H1 (cell line): ENCODE measurements at regions not wholly inside any gene's neighbourhood (a gene's known extent, or its start where the extent isn't known, plus 50 kb on each side); places are given as distances from the start of the nearest gene placed in this dataset.

Experiments
- BRCA1 ChIP-seq: IDR thresholded peaks from 2 replicates; pipeline ENCODE4 v1.6.1; 2012; ENCODE audit warnings: low read depth, low read length, improper control_type of control experiment
- EP300 ChIP-seq, 2 experiments: IDR thresholded peaks; 1 replicate in 1 of 2; 2 replicates in 1 of 2; pipeline ENCODE4 v1.6.1; 2011 to 2012; ENCODE audit warnings: low read depth in 2 of 2, low read length in 2 of 2, mild to moderate bottlenecking in 2 of 2, borderline replicate concordance in 1 of 2, inconsistent platforms in 1 of 2, moderate library complexity in 1 of 2
- POLR2AphosphoS5 ChIP-seq: IDR thresholded peaks from 2 replicates; pipeline ENCODE4 v1.6.1; 2011; ENCODE audit warnings: low read depth, low read length
- SP4 ChIP-seq: IDR thresholded peaks from 2 replicates; pipeline ENCODE4 v1.6.1; 2012; ENCODE audit warnings: low read length, inconsistent platforms
- SUZ12 ChIP-seq: fragments of 200-600 bp; sonication (generic); IDR thresholded peaks from 2 replicates; pipeline ENCODE4 v1.6.1; 2012; ENCODE audit warnings: mild to moderate bottlenecking, inconsistent platforms, low read length, moderate library complexity, mixed read lengths

- TF ChIP-seq EP300 (IDR thresholded peaks at IDR 0.05; ENCODE audit: borderline replicate concordance in 1 of 2, low read depth in 2 of 2, low read length in 2 of 2), result no peak
- no peak for TF ChIP-seq SP4
- no peak for TF ChIP-seq SUZ12
- no peak for TF ChIP-seq BRCA1
- no peak for TF ChIP-seq POLR2AphosphoS5
These were observed 292.1 kb upstream of the SNX7 start (continued) for GRCh38 chr1:98369463-98369862.
